CD4-positive, alpha-beta T cell treated with Interleukin-21 for 1 hour (primary cell): ENCODE measurements at regions not wholly inside any gene's neighbourhood (a gene's known extent, or its start where the extent isn't known, plus 50 kb on each side); places are given as distances from the start of the nearest gene placed in this dataset.

Experiments used
- DNase-seq: peaks from one replicate; pipeline ENCODE4 v3.0.0-alpha.2; 2020

- DNase-seq = no peak
Observed at GRCh38 chrX:13144927-13145655, 100.7 kb upstream of the FAM9C start.

GRCh38 chrX:13142891-13143290, 98.5 kb upstream of the FAM9C start:
- DNase-seq = no peak

GRCh38 chrX:13140007-13140406, 95.6 kb upstream of the FAM9C start:
- no peak for DNase-seq

- DNase-seq = peak; percentile 25
Observed at GRCh38 chrX:13131396-13132137, 87.1 kb upstream of the FAM9C start.

- DNase-seq = no peak
Observed at GRCh38 chrX:13130816-13131215, 86.4 kb upstream of the FAM9C start.

GRCh38 chrX:13128104-13128503, 83.7 kb upstream of the FAM9C start:
- DNase-seq = no peak

- DNase-seq = no peak
Observed at GRCh38 chrX:13126775-13127174, 82.4 kb upstream of the FAM9C start.

GRCh38 chrX:13125188-13125587, 80.8 kb upstream of the FAM9C start:
- no peak for DNase-seq

GRCh38 chrX:13123857-13124345, 79.5 kb upstream of the FAM9C start:
- DNase-seq = peak; percentile 21

GRCh38 chrX:13123247-13123856, 78.9 kb upstream of the FAM9C start:
- DNase-seq = no peak

- DNase-seq = no peak
Observed at GRCh38 chrX:13121020-13121555, 76.7 kb upstream of the FAM9C start.

- no peak for DNase-seq
Observed at GRCh38 chrX:13120017-13120416, 75.6 kb upstream of the FAM9C start.

- DNase-seq = no peak
Observed at GRCh38 chrX:13119386-13119785, 75.0 kb upstream of the FAM9C start.

GRCh38 chrX:13115146-13115855, 70.9 kb upstream of the FAM9C start:
- no peak for DNase-seq

GRCh38 chrX:13112499-13112898, 68.1 kb upstream of the FAM9C start:
- DNase-seq = no peak

GRCh38 chrX:13110433-13111324, 66.3 kb upstream of the FAM9C start:
- no peak for DNase-seq

- no peak for DNase-seq
Observed at GRCh38 chrX:13109817-13110216, 65.4 kb upstream of the FAM9C start.

- DNase-seq = no peak
Observed at GRCh38 chrX:13103914-13104274, 59.5 kb upstream of the FAM9C start.

GRCh38 chrX:13103188-13103913, 58.9 kb upstream of the FAM9C start:
- DNase-seq = no peak

GRCh38 chrX:13102636-13103035, 58.2 kb upstream of the FAM9C start:
- DNase-seq = no peak

GRCh38 chrX:13101441-13102139, 57.2 kb upstream of the FAM9C start:
- peak; percentile 45 for DNase-seq
